ENCODE measurements at regions not wholly inside any gene's neighbourhood (a gene's known extent, or its start where the extent isn't known, plus 50 kb on each side); places are given as distances from the start of the nearest gene placed in this dataset.

DNA sequence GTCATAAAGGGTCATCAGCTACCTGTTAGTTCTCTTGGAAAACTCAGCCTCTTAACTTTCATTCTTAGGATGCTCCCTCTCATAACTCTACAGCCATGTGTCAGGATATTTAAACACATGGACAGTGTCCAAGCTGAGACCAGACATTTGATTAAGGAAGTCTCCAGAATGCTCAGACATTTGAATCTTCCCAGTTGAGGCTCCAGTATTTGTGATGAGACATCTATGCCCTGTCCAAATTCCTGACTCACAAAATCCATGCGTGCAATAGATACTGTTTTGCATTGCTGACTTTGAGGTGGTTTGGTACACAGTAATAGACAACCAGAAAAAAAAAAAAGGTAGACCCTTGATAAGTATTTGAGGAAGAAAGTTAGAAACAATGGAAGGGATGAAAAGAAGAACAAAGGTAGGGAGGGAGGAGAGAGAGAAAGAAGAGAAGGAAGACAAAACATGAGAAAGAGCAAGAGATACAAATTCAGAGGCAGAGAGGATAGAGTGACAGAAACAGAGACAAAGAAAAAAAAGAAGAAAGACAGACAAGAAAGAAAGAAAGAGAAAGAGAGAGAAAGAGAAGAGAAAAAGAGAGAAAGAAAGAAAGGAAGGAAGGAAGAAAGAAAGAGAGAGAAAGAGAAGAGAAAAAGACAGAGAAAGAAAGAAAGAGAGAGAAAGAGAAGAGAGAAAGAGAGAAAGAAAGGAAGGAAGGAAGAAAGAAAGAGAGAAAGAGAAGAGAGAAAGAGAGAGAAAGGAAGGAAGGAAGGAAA is 275.5 kb upstream of the PRMT6 start:
- Mint-ChIP-seq H3K27ac (no peak overlapping the region), H3K4me1 (no peaks in the 10 kb centered on the region), H3K4me3 (no peak overlapping the region), H3K9me3 (peaks cover 3 to 23% (median 22%) of the 10 kb centered on the region in 3 donors), H3K36me3 (no peaks in the 10 kb centered on the region), H3K27me3 (no peaks in the 10 kb centered on the region)
- POLR2A ChIA-PET, result no interaction called here
- ATAC-seq (replicated peaks in 1 of 4) (no peak), DNase-seq (no peak)
- Histone ChIP-seq H3K4me1 (ENCODE audit: control insufficient read depth in 1 of 2, extremely low read depth in 1 of 2, insufficient read depth in 2 of 2, low read length in 2 of 2) (no peaks in the 10 kb centered on the region), H3K27ac (ENCODE audit: low read length) (no peak overlapping the region), H3K9me3 (no peaks in the 10 kb centered on the region), H3K4me3 (ENCODE audit: control insufficient read depth in 1 of 2, extremely low read depth in 1 of 2, low read length in 1 of 2) (no peak overlapping the region), H3K27me3 (replicated peaks in 1 of 2; ENCODE audit: control insufficient read depth in 2 of 2, extremely low read depth in 1 of 2, insufficient read depth in 2 of 2, low read length in 1 of 2) (no peaks in the 10 kb centered on the region), H3K36me3 (ENCODE audit: control insufficient read depth in 2 of 2, extremely low read depth in 1 of 2, insufficient read depth in 1 of 2, low read length in 1 of 2) (no peaks in the 10 kb centered on the region)
- WGBS (ENCODE audit: insufficient coverage), result no CpG with 5 or more reads among the region's 1 CpG
- CTCF ChIA-PET, result no interaction called here

DNA sequence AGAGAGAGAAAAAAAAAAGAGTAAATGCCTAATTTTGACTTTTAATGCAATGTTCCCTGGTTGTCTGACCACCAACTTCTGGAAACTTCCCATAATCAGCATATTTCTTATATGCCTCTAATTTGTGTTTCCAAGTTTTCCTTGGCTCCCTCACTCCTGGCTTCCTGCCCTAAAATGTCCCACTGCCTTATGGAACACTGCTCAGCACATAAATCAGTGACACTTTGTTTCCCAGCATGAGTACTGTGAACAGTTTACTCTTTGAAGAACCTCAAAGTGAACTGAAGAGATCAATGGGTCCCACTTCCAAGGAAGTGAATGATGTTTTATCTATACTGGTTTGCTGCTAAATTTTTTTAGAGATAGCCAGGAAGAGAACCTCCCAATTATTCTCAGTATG is 271.3 kb upstream of the PRMT6 start:
- Histone ChIP-seq H3K9me3 (no peaks in the 10 kb centered on the region), H3K36me3 (ENCODE audit: control insufficient read depth in 2 of 2, extremely low read depth in 1 of 2, insufficient read depth in 1 of 2, low read length in 1 of 2) (no peaks in the 10 kb centered on the region), H3K4me3 (ENCODE audit: control insufficient read depth in 1 of 2, extremely low read depth in 1 of 2, low read length in 1 of 2) (no peak overlapping the region), H3K27me3 (replicated peaks in 1 of 2; ENCODE audit: control insufficient read depth in 2 of 2, extremely low read depth in 1 of 2, insufficient read depth in 2 of 2, low read length in 1 of 2) (no peaks in the 10 kb centered on the region), H3K4me1 (ENCODE audit: control insufficient read depth in 1 of 2, extremely low read depth in 1 of 2, insufficient read depth in 2 of 2, low read length in 2 of 2) (no peaks in the 10 kb centered on the region), H3K27ac (ENCODE audit: low read length) (no peak overlapping the region)
- no peaks in the 10 kb centered on the region for H3K27me3 Mint-ChIP-seq
- DNase-seq (no peak), ATAC-seq (replicated peaks in 1 of 4) (no peak)
- H3K4me1 Mint-ChIP-seq, result no peaks in the 10 kb centered on the region
- no peaks in the 10 kb centered on the region for H3K36me3 Mint-ChIP-seq
- ChIA-PET POLR2A (no interaction called here), CTCF (no interaction called here)
- no peak overlapping the region for H3K4me3 Mint-ChIP-seq
- no peak overlapping the region for H3K27ac Mint-ChIP-seq
- H3K9me3 Mint-ChIP-seq, result peaks cover 2 to 26% (median 12%) of the 10 kb centered on the region in 3 donors

DNA sequence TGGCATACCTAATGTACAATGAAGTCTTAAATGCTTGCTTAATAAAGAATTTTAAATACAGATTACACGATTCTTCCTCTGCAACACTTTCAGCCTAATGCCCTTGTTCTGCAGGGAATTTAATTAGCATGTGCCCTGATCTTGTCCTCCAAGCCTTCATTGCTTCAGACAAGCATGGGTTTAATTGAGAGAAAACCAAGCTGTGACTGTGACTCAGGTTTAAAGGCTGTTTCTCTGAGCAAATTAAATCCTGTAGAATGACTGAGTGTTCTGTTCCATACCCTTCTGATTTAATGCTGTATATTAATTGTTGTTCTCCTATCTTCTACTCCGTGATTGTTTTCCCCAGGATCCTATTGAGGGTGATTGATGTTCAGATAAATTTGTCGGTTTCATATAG is 269.0 kb upstream of the PRMT6 start:
- H3K36me3 Mint-ChIP-seq, result no peaks in the 10 kb centered on the region
- CTCF ChIA-PET, result no interaction called here
- WGBS (ENCODE audit: insufficient coverage), result no CpG with 5 or more reads among the region's 3 CpGs

DNA sequence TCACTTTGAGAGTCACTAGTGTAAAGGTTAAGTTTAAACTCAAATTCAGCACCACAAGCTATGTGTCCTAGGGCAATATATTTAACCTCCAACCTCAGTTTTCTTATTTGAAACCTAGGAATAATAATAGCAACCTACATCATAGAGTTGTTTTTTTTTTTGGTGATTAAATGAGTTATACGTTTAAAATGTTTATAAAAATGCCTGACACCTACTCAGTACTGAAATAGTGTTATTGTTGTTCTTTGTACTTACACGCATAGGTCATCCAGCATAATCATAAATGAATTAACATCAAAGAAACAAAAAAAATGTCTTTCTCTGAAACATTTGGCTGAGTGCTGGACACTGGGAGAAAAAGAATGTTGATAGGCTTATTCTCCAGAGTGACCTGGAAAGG is 266.8 kb upstream of the PRMT6 start:
- Mint-ChIP-seq H3K27me3 (no peaks in the 10 kb centered on the region), H3K27ac (no peak overlapping the region), H3K9me3 (peaks cover 2 to 13% (median 9%) of the 10 kb centered on the region in 3 donors), H3K36me3 (no peaks in the 10 kb centered on the region), H3K4me1 (no peaks in the 10 kb centered on the region), H3K4me3 (no peak overlapping the region)
- Histone ChIP-seq H3K4me1 (ENCODE audit: control insufficient read depth in 1 of 2, extremely low read depth in 1 of 2, insufficient read depth in 2 of 2, low read length in 2 of 2) (no peaks in the 10 kb centered on the region), H3K27ac (ENCODE audit: low read length) (no peak overlapping the region), H3K36me3 (ENCODE audit: control insufficient read depth in 2 of 2, extremely low read depth in 1 of 2, insufficient read depth in 1 of 2, low read length in 1 of 2) (no peaks in the 10 kb centered on the region), H3K9me3 (no peaks in the 10 kb centered on the region), H3K4me3 (ENCODE audit: control insufficient read depth in 1 of 2, extremely low read depth in 1 of 2, low read length in 1 of 2) (no peak overlapping the region), H3K27me3 (replicated peaks in 1 of 2; ENCODE audit: control insufficient read depth in 2 of 2, extremely low read depth in 1 of 2, insufficient read depth in 2 of 2, low read length in 1 of 2) (no peaks in the 10 kb centered on the region)
- POLR2A ChIA-PET, result no interaction called here
- no CpG with 5 or more reads among the region's 2 CpGs for WGBS (ENCODE audit: insufficient coverage)
- ATAC-seq (replicated peaks in 1 of 4), result no peak
- CTCF ChIA-PET, result no interaction called here
- no peak for DNase-seq

More for the DNA sequence above, 269.0 kb upstream of the PRMT6 start:
- DNase-seq (no peak), ATAC-seq (replicated peaks in 1 of 4) (no peak)
- POLR2A ChIA-PET, result no interaction called here
- H3K36me3 ChIP-seq (ENCODE audit: control insufficient read depth in 2 of 2, extremely low read depth in 1 of 2, insufficient read depth in 1 of 2, low read length in 1 of 2), result no peaks in the 10 kb centered on the region
- H3K27me3 ChIP-seq (replicated peaks in 1 of 2; ENCODE audit: control insufficient read depth in 2 of 2, extremely low read depth in 1 of 2, insufficient read depth in 2 of 2, low read length in 1 of 2), result no peaks in the 10 kb centered on the region
- no peak overlapping the region for H3K27ac ChIP-seq (ENCODE audit: low read length)
- Mint-ChIP-seq H3K4me3 (no peak overlapping the region), H3K9me3 (peaks cover 2 to 16% (median 13%) of the 10 kb centered on the region in 3 donors), H3K27me3 (no peaks in the 10 kb centered on the region), H3K27ac (no peak overlapping the region), H3K4me1 (no peaks in the 10 kb centered on the region)
- H3K4me3 ChIP-seq (ENCODE audit: control insufficient read depth in 1 of 2, extremely low read depth in 1 of 2, low read length in 1 of 2), result no peak overlapping the region
- no peaks in the 10 kb centered on the region for H3K9me3 ChIP-seq
- H3K4me1 ChIP-seq (ENCODE audit: control insufficient read depth in 1 of 2, extremely low read depth in 1 of 2, insufficient read depth in 2 of 2, low read length in 2 of 2), result no peaks in the 10 kb centered on the region

DNA sequence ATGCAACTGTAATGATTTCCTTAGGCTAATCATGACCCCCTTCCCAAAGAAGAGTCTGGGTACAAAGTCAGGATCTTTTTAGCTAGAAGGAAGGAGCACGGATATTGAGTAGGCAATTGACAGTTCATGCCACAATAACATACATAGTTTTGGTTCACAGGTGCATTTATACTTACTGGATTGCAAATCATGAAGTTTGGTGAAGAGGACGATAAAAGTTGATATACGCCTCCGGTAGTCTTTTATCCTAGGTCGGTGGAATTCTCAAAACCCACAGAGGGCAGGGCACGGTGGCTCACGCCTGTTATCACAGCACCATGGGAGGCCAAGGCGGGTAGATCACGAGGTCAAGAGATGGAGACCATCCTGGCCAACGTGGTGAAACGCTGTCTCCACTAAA is 265.4 kb upstream of the PRMT6 start:
- Mint-ChIP-seq H3K4me1 (no peaks in the 10 kb centered on the region), H3K4me3 (no peak overlapping the region), H3K27me3 (no peaks in the 10 kb centered on the region), H3K9me3 (peaks cover 2 to 13% (median 9%) of the 10 kb centered on the region in 3 donors), H3K27ac (no peak overlapping the region), H3K36me3 (no peaks in the 10 kb centered on the region)
- Histone ChIP-seq H3K36me3 (ENCODE audit: control insufficient read depth in 2 of 2, extremely low read depth in 1 of 2, insufficient read depth in 1 of 2, low read length in 1 of 2) (no peaks in the 10 kb centered on the region), H3K9me3 (no peaks in the 10 kb centered on the region), H3K4me3 (ENCODE audit: control insufficient read depth in 1 of 2, extremely low read depth in 1 of 2, low read length in 1 of 2) (no peak overlapping the region), H3K27me3 (replicated peaks in 1 of 2; ENCODE audit: control insufficient read depth in 2 of 2, extremely low read depth in 1 of 2, insufficient read depth in 2 of 2, low read length in 1 of 2) (no peaks in the 10 kb centered on the region), H3K4me1 (ENCODE audit: control insufficient read depth in 1 of 2, extremely low read depth in 1 of 2, insufficient read depth in 2 of 2, low read length in 2 of 2) (no peaks in the 10 kb centered on the region), H3K27ac (ENCODE audit: low read length) (no peak overlapping the region)
- no peak for DNase-seq
- 86% methylated on average over 6 of the region's 11 CpGs for WGBS (ENCODE audit: insufficient coverage)
- POLR2A ChIA-PET, result no interaction called here
- CTCF ChIA-PET, result no interaction called here
- ATAC-seq (replicated peaks in 1 of 4), result no peak

DNA sequence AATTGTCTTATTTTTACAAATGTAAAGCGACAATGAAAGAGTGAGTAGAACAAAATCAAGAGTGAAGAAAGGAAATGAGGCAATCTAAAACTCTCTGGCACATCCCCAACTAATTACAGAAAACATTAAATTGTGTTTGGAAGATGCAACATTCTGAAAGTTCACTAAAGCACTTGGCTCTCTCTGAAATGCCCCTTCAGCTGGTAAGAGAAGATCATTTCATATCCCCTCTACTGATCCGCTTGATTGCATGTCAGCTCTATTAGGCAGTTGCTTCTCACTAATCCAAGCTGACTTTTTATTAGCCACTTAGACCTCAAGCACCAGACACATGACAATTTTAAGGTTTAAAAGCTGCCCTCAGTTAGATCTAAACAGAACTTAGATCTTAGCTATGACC is 262.8 kb upstream of the PRMT6 start:
- H3K9me3 ChIP-seq, result no peaks in the 10 kb centered on the region
- no peak overlapping the region for H3K27ac ChIP-seq (ENCODE audit: low read length)
- H3K4me3 Mint-ChIP-seq, result no peak overlapping the region
- peaks cover 2 to 12% (median 4%) of the 10 kb centered on the region in 3 donors for H3K9me3 Mint-ChIP-seq
- H3K27me3 Mint-ChIP-seq, result no peaks in the 10 kb centered on the region
- ChIA-PET CTCF (no interaction called here), POLR2A (no interaction called here)
- H3K27ac Mint-ChIP-seq, result no peak overlapping the region
- H3K4me3 ChIP-seq (ENCODE audit: control insufficient read depth in 1 of 2, extremely low read depth in 1 of 2, low read length in 1 of 2), result no peak overlapping the region
- no peaks in the 10 kb centered on the region for H3K36me3 Mint-ChIP-seq
- no peaks in the 10 kb centered on the region for H3K4me1 Mint-ChIP-seq
- no peak for DNase-seq
- no peaks in the 10 kb centered on the region for H3K27me3 ChIP-seq (replicated peaks in 1 of 2; ENCODE audit: control insufficient read depth in 2 of 2, extremely low read depth in 1 of 2, insufficient read depth in 2 of 2, low read length in 1 of 2)
- no peaks in the 10 kb centered on the region for H3K36me3 ChIP-seq (ENCODE audit: control insufficient read depth in 2 of 2, extremely low read depth in 1 of 2, insufficient read depth in 1 of 2, low read length in 1 of 2)
- no peak for ATAC-seq (replicated peaks in 1 of 4)
- 100% methylated on average over 1 of the region's 2 CpGs for WGBS (ENCODE audit: insufficient coverage)
- H3K4me1 ChIP-seq (ENCODE audit: control insufficient read depth in 1 of 2, extremely low read depth in 1 of 2, insufficient read depth in 2 of 2, low read length in 2 of 2), result no peaks in the 10 kb centered on the region

DNA sequence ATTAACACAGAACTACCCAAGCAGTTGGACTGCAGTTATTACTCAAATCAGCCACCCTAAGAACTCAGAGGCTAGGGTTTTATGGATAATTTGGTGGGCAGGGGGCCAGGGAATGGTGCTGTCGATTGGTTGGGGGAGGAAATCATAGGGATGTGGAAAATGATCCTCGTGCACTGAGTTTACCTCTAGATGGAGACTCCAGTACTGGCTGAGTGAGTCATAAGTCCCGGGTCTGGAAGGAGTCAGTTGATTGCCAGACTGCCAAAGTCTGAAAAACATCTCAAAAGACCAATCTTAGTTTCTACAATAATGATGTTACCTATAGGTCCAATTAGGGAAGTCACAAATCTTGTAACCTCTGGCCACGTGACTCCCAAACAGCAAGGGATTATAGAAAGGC is 257.5 kb upstream of the PRMT6 start:
- Mint-ChIP-seq H3K27ac (no peak overlapping the region), H3K4me1 (no peaks in the 10 kb centered on the region), H3K4me3 (no peak overlapping the region), H3K27me3 (no peaks in the 10 kb centered on the region), H3K36me3 (no peaks in the 10 kb centered on the region), H3K9me3 (peaks cover 3 to 11% (median 3%) of the 10 kb centered on the region in 3 donors)
- ATAC-seq (replicated peaks in 1 of 4) (no peak), DNase-seq (no peak)
- Histone ChIP-seq H3K4me1 (ENCODE audit: control insufficient read depth in 1 of 2, extremely low read depth in 1 of 2, insufficient read depth in 2 of 2, low read length in 2 of 2) (no peaks in the 10 kb centered on the region), H3K36me3 (ENCODE audit: control insufficient read depth in 2 of 2, extremely low read depth in 1 of 2, insufficient read depth in 1 of 2, low read length in 1 of 2) (no peaks in the 10 kb centered on the region), H3K27ac (ENCODE audit: low read length) (no peak overlapping the region), H3K27me3 (replicated peaks in 1 of 2; ENCODE audit: control insufficient read depth in 2 of 2, extremely low read depth in 1 of 2, insufficient read depth in 2 of 2, low read length in 1 of 2) (no peaks in the 10 kb centered on the region), H3K4me3 (ENCODE audit: control insufficient read depth in 1 of 2, extremely low read depth in 1 of 2, low read length in 1 of 2) (no peak overlapping the region), H3K9me3 (no peaks in the 10 kb centered on the region)
- ChIA-PET CTCF (no interaction called here), POLR2A (no interaction called here)
- WGBS (ENCODE audit: insufficient coverage), result 50% methylated on average over 1 of the region's 4 CpGs
